GM18870 (cell line): ENCODE measurements at regions not wholly inside any gene's neighbourhood (a gene's known extent, or its start where the extent isn't known, plus 50 kb on each side); places are given as distances from the start of the nearest gene placed in this dataset.

Experiments
- ATAC-seq: cut with Tn5 transposase; IDR thresholded peaks from one replicate; pipeline ENCODE4 v1.9.1; 2021; ENCODE audit warnings: moderate library complexity; ENCODE audit not compliant: unreplicated experiment

DNA sequence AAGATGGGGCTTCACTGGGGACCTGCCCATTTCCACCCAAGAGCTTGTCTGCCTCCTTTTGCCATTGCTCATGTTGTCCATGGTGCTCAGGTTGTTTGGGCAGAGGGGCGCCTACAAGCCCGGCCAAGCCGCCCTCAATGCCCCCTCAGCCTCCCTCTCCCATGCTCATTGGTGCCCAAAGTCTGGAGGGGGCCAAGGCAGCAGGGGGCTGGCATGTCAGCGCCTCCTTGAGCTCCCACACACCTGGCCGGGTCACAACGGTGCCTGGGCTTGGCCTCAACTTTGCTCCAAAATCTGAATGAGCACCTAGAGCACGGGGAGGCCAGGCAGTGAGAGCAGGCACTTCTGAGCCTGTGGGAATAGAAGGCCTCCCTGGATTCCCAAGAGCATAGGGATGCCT is 1598.8 kb downstream of the PCDH7 start:
- ATAC-seq = no peak

DNA sequence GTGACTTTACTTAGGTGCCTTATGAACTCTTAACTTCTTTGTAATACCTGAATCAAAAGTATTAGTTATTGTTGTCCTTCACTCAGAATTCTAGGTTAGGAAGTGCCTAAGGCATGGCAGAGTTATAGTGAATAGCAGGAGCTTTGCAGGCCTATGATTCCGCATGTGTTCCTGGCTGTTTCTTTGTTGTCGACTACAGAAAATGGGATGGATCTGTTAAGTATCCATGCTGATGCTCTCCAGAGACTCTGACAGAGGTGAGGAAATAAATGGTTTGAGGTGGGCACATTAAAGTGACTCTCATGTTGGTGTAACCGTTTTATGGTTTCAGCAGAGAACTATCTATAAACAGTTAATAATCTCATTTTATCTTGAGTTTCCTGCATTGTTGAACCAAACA is 1601.3 kb downstream of the PCDH7 start:
- ATAC-seq = no peak

DNA sequence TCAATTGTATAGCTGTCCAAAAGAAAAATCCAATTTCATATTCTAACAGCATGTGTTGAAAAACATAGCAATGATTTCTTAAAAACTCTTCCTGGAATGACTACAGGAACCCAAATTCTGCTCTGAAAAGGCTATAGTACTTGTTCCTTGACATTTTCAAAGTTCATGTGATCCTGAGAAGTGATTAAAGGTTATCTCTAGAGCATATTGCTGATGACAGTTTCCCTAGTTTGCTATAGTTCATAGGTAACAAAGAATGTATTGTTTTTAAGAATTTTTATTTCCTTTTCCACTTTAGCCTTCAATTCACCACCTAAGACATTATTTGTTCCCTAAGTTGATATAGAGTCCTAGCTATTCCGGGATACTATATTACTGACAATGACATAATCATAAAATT is 1614.6 kb downstream of the PCDH7 start:
- no peak for ATAC-seq

DNA sequence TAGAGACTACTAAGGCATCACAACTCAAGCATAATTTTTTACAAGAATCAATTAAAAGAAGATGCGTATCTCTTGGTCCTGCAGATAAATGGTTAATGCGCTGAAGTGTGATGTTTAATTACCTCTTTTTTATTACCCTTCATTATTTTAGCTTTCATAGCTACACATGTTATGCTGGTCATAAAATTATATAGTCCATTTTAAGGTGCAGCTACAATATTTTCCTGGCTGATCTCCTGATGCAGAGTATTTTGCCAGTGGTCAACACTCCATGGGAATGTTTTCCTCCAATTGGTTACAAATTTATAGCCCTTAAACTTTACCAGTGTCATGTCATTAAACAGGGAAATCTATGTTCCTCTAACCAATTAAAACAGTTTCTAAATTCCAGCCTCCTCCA is 1617.2 kb downstream of the PCDH7 start:
- ATAC-seq = no peak

DNA sequence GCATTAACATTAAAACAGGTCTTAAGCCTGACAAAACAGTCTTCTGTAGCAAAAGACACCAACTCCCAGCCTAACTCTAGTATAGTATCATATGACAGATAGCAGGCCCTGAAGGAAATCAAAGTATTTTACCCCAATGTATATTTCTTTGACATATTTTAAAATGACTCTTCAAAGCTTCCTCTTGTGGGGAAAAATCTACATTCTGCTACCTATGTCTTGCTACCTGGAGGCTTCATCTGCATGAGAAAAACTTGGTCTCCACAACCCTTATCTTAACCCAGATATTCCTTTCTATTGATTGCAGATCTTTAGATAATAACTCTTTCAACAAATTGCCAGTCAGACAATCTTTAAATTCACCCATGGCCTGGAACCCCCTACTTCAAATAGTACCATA is 1620.4 kb downstream of the PCDH7 start:
- no peak for ATAC-seq

DNA sequence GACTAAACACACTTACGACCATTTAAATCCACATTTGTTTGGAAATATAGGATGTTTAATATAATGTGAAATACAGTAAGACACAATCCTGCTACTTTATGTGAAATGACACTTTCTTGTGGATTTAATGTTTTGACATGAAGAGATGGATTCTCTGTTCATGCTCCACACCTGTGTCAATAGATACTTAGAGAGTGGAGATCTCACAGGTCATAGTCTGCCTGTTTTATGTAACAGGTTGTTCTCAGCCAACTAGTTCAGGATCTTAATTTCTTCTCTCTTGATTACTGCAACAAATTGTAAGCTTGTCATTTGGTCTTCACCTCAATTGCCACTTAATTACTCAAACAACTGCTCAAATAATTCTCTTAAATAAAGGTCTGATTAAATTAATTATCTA is 1621.2 kb downstream of the PCDH7 start:
- no peak for ATAC-seq

DNA sequence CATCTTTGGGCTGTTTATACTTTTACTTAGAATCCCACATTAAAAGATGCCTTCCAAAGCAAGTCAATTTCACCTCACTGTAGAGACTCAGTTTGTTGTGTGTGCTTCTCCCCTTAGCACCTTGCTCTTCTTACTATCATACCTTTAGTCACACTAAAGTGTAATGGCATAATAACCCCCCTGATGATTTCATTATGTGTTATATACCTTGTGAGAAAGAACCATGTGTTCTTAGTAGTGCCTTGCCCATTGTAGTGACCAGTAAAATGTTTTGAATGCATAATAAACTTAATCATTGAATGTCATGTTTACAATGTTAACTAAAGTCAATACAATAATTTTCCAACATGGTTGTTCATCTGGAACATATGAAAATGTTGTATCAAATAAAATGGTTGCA is 1621.9 kb downstream of the PCDH7 start:
- ATAC-seq = no peak

DNA sequence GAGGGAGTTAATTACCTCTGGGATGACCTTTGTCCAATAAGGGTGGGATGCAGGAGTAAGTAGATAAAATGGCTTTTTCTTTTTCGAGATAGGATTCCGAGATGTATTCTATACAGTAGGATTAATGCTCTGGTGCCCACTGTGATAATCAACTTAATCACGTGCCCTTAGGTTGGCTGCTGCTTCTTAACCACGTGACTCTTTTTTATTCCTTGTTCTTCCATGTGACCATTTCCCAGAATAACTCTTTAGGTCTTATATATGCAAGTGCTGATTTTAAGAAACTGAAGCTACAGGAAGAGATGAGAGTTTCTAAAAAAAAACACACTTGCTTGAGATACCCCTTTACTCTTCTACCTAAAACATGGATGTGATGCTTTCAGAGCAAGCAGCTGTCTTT is 1628.9 kb downstream of the PCDH7 start:
- no peak for ATAC-seq

DNA sequence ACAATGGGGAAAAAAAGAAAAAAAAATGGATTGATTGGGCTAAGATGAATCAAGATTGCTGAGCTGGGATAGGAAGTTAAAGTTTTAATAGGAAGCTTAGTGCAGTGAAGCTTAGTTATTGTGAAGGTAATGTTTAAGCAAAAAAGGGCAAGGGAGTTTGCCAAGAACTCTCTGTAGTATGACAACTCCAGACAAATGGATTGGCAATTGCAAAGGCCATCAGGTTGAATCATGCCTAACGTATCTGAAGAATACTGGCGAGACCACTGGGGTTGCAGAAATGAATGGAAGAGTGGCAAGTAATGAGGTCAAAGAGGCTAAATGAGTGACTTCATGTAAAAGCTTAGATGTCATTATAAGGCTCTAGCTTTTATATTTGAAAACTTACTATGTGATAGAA is 1654.0 kb downstream of the PCDH7 start:
- no peak for ATAC-seq

DNA sequence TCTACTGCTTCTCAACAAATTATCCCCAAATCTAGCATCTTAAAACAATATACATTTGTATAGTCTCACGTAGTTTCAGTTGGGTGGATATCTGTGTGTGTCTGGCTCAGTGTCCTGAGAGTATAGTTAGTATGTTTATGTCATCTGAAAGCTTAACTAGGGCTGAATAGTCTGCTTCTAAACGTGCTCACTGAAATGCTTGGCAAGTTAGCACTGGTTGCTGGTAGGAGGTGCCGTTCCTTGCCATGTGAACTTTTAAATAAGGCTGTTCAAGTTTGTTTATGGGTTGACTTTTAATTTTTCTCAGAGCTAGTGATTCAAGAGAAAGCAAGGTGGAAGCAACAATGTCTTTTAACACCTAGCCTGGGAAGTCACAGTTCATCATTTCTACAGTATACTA is 1673.6 kb downstream of the PCDH7 start:
- no peak for ATAC-seq

DNA sequence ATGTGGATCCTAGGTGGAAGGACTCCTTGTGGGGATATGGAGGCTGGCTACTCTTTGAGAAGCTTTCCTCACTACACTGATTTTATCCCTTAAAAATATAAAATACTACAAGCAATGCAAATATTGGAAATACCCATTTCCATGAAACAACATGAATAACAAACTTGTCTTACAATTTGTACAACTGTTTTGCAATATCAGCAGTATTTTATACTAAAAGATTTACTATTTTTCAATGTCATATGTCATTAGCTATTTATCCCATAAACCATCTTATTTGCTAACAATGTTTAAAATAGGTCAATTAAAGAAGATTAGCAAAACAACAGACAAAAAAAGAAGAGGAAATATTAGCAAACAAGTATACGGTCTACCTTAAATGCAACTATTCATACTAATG is 1674.1 kb downstream of the PCDH7 start:
- no peak for ATAC-seq

DNA sequence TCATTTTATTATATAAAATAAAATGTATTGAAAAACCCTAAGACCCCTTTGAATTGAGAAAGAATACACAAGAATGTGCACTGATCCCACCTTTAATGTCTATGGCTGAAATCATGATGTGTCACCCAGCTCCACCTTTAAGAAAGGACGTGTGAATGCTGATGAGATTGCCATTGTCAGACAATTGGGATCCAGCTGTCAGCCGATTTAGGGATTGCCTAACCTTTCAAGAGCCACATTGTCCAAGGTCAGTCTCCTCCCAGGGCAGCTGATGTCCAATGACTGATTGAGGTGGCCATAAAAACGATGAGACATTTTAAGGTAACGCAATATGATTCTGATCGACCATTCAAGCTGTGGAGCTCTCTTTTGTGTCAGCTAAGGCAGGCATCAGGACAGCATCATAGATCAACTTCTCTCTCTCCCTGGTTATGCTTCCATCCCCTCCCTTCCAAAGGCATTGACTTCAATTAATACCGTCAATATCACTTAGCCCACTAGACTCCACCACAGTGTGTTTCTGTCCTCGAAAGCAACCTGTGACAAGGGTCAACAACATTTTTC is 1676.4 kb downstream of the PCDH7 start:
- ATAC-seq = no peak

DNA sequence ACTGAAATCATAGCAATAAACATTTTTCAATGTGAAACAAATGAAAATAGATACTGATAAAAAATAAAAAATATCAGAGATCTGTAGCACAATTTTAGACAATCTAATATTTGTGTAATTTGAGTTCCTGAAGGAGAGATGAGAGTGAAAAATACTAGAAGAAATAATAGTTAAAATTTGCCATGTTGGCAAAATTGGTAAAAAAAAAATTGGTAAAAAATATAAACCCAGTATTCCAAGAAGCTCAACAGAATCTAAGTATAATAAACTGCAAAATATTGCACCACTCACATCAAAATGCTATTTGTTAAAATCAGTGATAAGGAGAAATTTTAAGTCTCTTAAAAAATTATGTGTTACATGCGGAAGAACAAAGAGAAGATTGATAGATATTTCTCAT is 1680.7 kb downstream of the PCDH7 start:
- ATAC-seq = no peak

DNA sequence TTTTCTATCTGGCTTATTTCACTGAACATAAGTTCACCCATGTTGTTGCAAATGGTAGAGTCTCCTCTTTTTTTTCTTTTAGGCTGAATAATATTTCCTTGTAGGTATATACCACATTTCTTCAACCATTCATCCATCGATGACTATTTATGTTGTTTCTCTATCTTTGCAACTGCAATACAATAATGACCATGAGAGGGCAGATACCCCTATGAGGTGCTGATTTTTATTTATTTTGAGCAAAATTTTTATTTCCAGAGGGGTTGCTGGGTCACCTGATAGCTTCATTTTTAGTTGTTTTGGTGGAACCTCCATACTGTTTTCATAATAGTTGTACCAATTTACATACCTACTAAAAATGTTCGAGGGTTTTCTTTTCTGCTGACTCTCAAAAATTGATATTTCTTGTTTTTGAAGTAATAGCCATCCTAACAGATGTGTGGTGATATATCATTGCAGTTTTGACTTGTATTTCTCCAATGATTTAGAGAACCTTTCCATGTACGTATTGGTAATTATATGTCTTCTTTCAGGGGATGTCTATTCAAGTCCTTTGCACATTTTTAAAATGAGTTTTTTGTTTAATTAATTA is 1697.0 kb downstream of the PCDH7 start:
- ATAC-seq = no peak

DNA sequence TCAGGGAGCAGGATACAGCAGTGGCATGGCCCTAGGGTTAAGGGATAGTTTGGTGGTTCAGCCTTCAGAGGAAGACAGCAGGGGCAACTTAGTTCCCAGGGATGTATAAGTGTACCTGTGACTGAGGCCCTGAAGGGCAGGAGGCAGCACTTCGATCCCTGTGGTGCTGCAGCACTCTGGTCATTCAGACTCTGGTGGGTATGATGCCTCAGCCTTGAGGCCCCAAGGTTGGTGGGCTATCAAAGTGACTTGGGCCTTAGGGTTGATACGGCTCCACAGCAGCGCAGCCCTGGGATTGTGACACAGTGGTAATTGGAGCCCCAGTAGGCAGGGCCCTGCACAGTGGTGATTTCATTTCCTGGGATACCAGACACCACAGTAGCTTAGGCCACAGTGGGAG is 1703.1 kb downstream of the PCDH7 start:
- ATAC-seq = no peak

DNA sequence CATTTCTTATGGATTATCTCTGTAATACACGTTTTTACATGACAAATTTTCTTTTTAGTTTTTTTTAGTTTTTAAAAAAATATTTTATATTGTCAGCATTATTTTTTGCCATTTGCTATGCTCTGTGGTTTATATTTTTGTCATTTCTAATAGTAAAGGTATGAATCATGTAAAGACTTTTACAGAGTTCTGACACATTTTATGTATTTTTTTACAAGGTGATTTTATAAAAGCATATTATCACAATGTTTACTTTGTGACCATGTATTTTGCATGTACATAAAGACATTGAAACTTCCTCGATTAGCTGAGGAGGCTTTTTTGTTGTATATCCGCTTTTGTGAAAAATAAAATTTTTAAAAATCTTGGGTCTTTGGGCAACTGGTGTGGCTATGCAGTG is 1705.1 kb downstream of the PCDH7 start:
- ATAC-seq = no peak

DNA sequence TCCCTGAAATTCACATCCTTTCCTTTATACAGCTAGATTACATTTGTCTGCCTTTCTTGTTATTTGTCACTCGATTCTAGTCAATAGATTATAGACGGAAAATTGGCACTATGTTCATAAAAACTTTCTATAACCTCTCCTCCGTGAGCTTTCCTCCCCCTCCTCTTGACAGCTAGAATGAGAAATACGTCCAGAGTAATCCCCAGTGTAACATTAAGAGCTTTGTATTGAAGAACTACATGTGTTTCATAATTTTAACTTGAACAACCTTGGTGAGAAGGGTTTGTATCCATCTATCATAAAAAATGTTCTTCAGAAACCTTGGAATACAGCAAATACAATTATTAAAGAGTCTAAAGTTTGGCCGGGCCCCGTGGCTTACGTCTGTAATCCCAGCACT is 1707.4 kb downstream of the PCDH7 start:
- ATAC-seq = no peak

DNA sequence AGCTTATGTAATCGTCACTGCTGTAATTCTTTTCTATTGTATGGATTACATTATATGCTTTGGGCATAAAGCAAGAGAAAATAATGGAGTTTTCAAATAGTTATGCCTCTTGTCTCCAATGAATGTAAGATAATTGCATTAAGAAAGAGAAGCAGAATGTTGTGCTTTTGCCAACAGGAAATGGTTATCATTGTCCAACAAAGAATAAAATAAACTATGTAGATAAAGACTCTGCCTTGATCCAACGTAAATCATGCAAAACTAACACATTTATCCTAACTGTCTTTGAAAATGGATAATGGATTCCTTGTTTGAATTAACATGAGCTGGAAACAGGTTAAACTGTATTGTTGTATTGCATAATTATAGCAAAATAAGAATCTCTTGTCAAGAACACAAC is 1709.0 kb downstream of the PCDH7 start:
- ATAC-seq = no peak

DNA sequence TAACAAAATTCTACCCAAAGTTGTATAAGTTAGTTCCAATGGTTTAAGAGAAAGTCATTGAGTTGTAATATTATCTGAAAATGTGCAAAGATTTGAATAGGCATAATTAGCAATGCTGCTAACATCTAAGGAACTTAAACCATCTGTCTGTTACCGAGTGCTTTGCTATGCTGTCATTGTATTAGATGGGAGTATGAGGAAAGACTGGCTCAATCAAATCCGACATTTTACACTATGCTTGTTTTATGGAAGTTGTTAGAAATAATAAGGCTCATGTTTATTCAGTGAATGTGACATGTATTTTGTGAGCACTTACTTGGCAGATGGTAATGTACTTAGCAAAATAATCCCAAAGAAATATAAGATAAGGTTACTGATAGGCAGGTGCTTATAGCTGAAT is 1715.1 kb downstream of the PCDH7 start:
- no peak for ATAC-seq

DNA sequence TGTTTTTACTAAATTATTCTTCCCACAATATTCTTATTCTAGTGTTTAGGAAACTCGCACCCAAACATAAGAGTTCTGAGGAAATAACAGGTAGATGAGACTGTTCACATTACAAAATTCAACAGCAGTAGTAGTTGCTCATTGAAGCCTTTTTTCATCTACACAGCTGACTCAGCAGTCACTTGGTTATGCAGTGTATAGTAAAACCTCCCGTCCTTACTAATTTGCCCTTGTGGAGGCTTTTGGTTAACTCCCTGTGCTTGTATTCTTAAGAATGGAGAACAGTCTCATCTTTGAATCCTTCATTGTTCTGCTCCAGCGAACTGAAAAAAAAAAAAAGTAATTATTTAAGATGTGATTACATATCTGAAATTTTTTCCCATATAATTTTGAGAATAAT is 1716.6 kb downstream of the PCDH7 start:
- ATAC-seq = no peak

DNA sequence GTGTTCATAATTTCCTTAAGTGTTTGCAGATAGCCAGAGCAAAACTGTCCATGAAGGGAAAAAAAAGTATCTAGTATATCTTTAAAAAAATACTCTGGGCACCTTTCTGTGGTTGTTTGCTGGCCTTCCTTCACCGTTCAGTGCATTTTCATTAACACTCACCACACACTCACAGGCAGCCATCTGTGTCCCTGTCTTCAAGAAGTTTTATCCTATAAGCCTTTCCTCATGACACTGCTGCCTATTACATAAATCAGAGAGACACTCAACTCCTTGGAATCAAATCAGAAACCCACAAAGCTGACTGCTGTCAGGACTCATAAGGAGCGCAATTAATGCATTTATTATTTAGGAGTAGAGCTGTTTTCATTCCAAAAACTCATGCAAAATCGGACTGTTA is 1720.2 kb downstream of the PCDH7 start:
- no peak for ATAC-seq

DNA sequence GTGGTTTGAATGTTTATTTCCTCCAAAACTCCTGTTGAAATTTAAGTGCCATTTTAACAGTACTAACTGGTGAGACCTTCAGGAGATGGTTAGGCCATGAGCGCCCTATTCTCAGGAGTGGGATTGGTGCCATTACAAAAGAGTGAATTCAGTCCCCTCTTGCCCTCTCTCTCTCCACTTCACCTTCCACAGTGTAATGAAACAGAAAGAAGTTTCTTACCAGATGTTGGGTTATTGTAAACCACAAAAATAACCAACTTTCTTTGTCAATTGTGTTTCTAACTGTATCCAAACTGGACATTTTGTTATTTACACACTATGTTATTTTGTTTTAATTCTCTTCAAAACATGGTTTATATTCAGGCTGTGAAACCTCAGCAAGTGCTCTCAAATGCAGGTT is 1734.3 kb downstream of the PCDH7 start:
- no peak for ATAC-seq

DNA sequence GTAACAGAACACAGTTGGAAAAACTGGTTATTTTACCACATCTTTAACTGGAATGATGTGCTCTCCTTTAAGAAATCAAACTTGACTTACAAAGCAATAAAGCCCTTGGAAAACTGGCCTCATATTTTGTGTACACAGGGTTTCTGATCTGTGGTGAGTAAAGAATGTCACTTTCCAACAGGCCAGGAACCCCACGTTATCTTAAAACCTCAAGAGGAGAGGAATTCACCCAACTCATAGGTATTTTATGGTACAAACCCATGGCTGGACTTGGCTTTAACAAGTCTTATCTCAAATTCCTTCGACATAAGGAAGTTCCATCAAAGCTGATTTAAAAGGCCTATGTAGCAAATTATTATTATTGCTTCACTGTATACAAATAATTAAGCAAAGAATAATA is 1735.1 kb downstream of the PCDH7 start:
- no peak for ATAC-seq
